HFF-Myc (cell line): ENCODE measurements at regions not wholly inside any gene's neighbourhood (a gene's known extent, or its start where the extent isn't known, plus 50 kb on each side); places are given as distances from the start of the nearest gene placed in this dataset.

ENCODE experiments used
- DNase-seq: peaks from one replicate; pipeline ENCODE4 v3.0.0-alpha.2; 2011; ENCODE audit warnings: low read depth; ENCODE audit errors: extremely low read depth
- H3K4me3 ChIP-seq: replicated peaks from 2 replicates; pipeline ENCODE4 v1.5.1; 2011; ENCODE audit warnings: low read depth, mild to moderate bottlenecking, control low read depth, low read length
- TF ChIP-seq, protein P1 (sequence below): IDR thresholded peaks from 2 replicates; pipeline ENCODE4 v1.5.1; 2012; ENCODE audit warnings: mild to moderate bottlenecking, low read depth, low read length, control low read depth; ENCODE audit errors: missing control alignments

DNA sequence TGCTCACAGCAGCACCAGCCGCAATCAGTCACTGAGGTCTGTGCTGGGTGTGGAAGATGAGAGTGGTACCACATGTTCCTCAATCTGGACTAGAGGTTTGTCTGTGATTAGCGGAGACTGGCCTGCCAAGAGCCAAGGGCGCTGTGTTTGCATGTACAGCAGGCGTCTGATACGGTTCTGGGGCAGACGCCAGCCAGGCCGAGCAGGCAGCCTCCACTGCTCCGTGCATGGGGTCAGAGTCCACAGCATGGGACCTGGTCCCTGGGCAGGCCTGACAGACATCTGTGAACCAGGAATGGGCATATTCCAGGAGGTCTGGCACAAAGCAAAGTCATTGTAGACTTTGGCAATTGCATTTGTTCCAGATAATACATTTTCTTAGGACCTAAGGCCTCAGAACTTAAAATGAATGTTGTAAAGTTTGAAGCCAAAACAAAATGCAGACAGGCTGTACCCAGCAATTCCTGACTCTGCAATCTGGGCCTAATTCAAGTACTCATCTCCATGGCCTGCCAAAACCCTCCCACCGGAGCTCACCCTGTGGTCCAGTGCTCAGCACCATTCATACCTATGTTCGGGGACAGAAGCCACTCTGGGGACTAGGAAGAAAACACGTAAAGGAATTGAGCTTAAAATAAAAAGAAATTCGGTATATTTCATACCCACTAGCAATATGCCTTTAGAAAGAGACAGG is 50.0 kb upstream of the FAM20C start:
- no peak for DNase-seq
- H3K4me3 ChIP-seq = no peak overlapping the region
- TF ChIP-seq, protein P1, sequence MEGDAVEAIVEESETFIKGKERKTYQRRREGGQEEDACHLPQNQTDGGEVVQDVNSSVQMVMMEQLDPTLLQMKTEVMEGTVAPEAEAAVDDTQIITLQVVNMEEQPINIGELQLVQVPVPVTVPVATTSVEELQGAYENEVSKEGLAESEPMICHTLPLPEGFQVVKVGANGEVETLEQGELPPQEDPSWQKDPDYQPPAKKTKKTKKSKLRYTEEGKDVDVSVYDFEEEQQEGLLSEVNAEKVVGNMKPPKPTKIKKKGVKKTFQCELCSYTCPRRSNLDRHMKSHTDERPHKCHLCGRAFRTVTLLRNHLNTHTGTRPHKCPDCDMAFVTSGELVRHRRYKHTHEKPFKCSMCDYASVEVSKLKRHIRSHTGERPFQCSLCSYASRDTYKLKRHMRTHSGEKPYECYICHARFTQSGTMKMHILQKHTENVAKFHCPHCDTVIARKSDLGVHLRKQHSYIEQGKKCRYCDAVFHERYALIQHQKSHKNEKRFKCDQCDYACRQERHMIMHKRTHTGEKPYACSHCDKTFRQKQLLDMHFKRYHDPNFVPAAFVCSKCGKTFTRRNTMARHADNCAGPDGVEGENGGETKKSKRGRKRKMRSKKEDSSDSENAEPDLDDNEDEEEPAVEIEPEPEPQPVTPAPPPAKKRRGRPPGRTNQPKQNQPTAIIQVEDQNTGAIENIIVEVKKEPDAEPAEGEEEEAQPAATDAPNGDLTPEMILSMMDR = no peak
